ENCODE measurements at regions not wholly inside any gene's neighbourhood (a gene's known extent, or its start where the extent isn't known, plus 50 kb on each side); places are given as distances from the start of the nearest gene placed in this dataset.
"Not testable (repeated sequence)": the region's sequence is repeated elsewhere in the genome, so short reads cannot be mapped to it uniquely, and the experiment has no call there.

GRCh38 chr6:48986845-48987244, 476.2 kb downstream of the MMUT start:
- no peak for DNase-seq

- DNase-seq, result no peak
Observed at GRCh38 chr6:48986105-48986504, 476.9 kb downstream of the MMUT start.

- DNase-seq, result no peak
Observed at GRCh38 chr6:48985025-48985424, 478.0 kb downstream of the MMUT start.

- not testable (repeated sequence) for DNase-seq
Observed at GRCh38 chr6:48983968-48984367, 479.1 kb downstream of the MMUT start.

GRCh38 chr6:48983377-48983776, 479.7 kb downstream of the MMUT start:
- DNase-seq, result no peak

- DNase-seq, result no peak
Observed at GRCh38 chr6:48979806-48980205, 483.2 kb downstream of the MMUT start.

- DNase-seq, result no peak
Observed at GRCh38 chr6:48979085-48979484, 484.0 kb downstream of the MMUT start.

GRCh38 chr6:48978016-48978415, 485.0 kb downstream of the MMUT start:
- DNase-seq, result no peak

GRCh38 chr6:48977573-48977972, 485.5 kb downstream of the MMUT start:
- DNase-seq, result no peak

GRCh38 chr6:48973491-48973890, 489.6 kb downstream of the MMUT start:
- no peak for DNase-seq

GRCh38 chr6:48961781-48962415, 501.2 kb downstream of the MMUT start:
- no peak for DNase-seq

GRCh38 chr6:48959251-48960060, 503.6 kb downstream of the MMUT start:
- DNase-seq, result no peak

GRCh38 chr6:48957781-48958180, 505.3 kb downstream of the MMUT start:
- DNase-seq, result no peak

GRCh38 chr6:48951917-48952316, 511.1 kb downstream of the MMUT start:
- DNase-seq, result no peak

GRCh38 chr6:48944276-48944675, 518.8 kb downstream of the MMUT start:
- not testable (repeated sequence) for DNase-seq

GRCh38 chr6:48933136-48933535, 529.9 kb downstream of the MMUT start:
- DNase-seq, result no peak

- no peak for DNase-seq
Observed at GRCh38 chr6:48928937-48929336, 534.1 kb downstream of the MMUT start.

- DNase-seq, result no peak
Observed at GRCh38 chr6:48922837-48923236, 540.2 kb downstream of the MMUT start.

GRCh38 chr6:48919555-48919954, 543.5 kb downstream of the MMUT start:
- no peak for DNase-seq

- DNase-seq, result no peak
Observed at GRCh38 chr6:48917233-48917632, 545.8 kb downstream of the MMUT start.

GRCh38 chr6:48916607-48917006, 546.4 kb downstream of the MMUT start:
- DNase-seq, result no peak

GRCh38 chr6:48915591-48915990, 547.5 kb downstream of the MMUT start:
- no peak for DNase-seq

GRCh38 chr6:48912503-48912902, 550.5 kb downstream of the MMUT start:
- no peak for DNase-seq

GRCh38 chr6:48904809-48905208, 558.2 kb downstream of the MMUT start:
- DNase-seq, result no peak

GRCh38 chr6:48894469-48894868, 568.6 kb downstream of the MMUT start:
- DNase-seq, result no peak
